CD4-positive, alpha-beta T cell (primary cell): ENCODE measurements at regions not wholly inside any gene's neighbourhood (a gene's known extent, or its start where the extent isn't known, plus 50 kb on each side); places are given as distances from the start of the nearest gene placed in this dataset.
A peak's percentile ranks its signal among the peaks of the same experiment; 100 is the strongest.
"Not testable (repeated sequence)": the region's sequence is repeated elsewhere in the genome, so short reads cannot be mapped to it uniquely, and the experiment has no call there.

Source experiments
- ATAC-seq: fragments of 200-7000 bp; cut with Tn5 transposase; one replicate; pipeline ENCODE4 v1.10.0; 2022; ENCODE audit warnings: mild to moderate bottlenecking; ENCODE audit not compliant: poor library complexity
- CTCF ChIA-PET: fragments of 350-600 bp; sonication (Branson Sonifier 250); formaldehyde crosslinking; loops from one replicate; lab custom pipeline; 2021; ENCODE audit warnings: antibody characterized with exemption, inconsistent platforms; lab: Charles Lee
- POLR2A ChIA-PET: fragments of 350-600 bp; sonication (Branson Sonifier 250); formaldehyde crosslinking; loops from one replicate; lab custom pipeline; 2021; ENCODE audit warnings: antibody characterized with exemption, inconsistent platforms; lab: Charles Lee
- DNase-seq, 14 experiments: peaks; one replicate each; pipeline ENCODE4 v3.0.0-alpha.2; 2013 to 2020; ENCODE audit warnings: mixed read lengths in 2 of 14
- H3K27ac ChIP-seq, 2 donors: one replicate each; pipeline versions ENCODE4 v1.5.1 to v1.7.0; 2013; ENCODE audit warnings: low read length in 2 of 2, low read depth in 1 of 2, mild to moderate bottlenecking in 1 of 2
- H3K27me3 ChIP-seq, 2 experiments: 1 replicate in 1 of 2; 2 replicates in 1 of 2; pipeline versions ENCODE4 v1.6.1 to v1.7.0; 2013; ENCODE audit warnings: low read length in 2 of 2, control low read depth in 1 of 2, mild to moderate bottlenecking in 1 of 2, moderate library complexity in 1 of 2; ENCODE audit not compliant: insufficient read depth in 2 of 2, control insufficient read depth in 1 of 2
- H3K36me3 ChIP-seq: one replicate; pipeline ENCODE4 v1.6.1; 2013; ENCODE audit warnings: low read length, control low read depth; ENCODE audit not compliant: insufficient read depth
- H3K4me1 ChIP-seq: one replicate; pipeline ENCODE4 v1.6.1; 2013; ENCODE audit warnings: low read length, control low read depth; ENCODE audit not compliant: insufficient read depth
- H3K4me3 ChIP-seq: one replicate; pipeline ENCODE4 v1.5.1; 2013; ENCODE audit warnings: mild to moderate bottlenecking, low read length, moderate library complexity
- H3K9me3 ChIP-seq, 2 experiments: 1 replicate in 1 of 2; 2 replicates in 1 of 2; pipeline versions ENCODE4 v1.6.1 to v1.7.0; 2013; ENCODE audit warnings: low read length in 2 of 2, mild to moderate bottlenecking in 2 of 2, control low read depth in 1 of 2, moderate library complexity in 1 of 2; ENCODE audit not compliant: control insufficient read depth in 1 of 2, insufficient read depth in 1 of 2
- H3K27ac Mint-ChIP-seq: one replicate; pipeline ENCODE4 v1.8.0; 2020; ENCODE audit warnings: mixed read lengths
- H3K27me3 Mint-ChIP-seq: one replicate; pipeline ENCODE4 v1.8.0; 2021; ENCODE audit warnings: mixed read lengths
- H3K36me3 Mint-ChIP-seq: one replicate; pipeline ENCODE4 v1.8.0; 2021; ENCODE audit warnings: low read depth, mixed read lengths
- H3K4me1 Mint-ChIP-seq: one replicate; pipeline ENCODE4 v1.8.0; 2021; ENCODE audit warnings: low read depth, mixed read lengths
- H3K4me3 Mint-ChIP-seq: one replicate; pipeline ENCODE4 v1.8.0; 2020; ENCODE audit warnings: mild to moderate bottlenecking, mixed read lengths
- H3K9me3 Mint-ChIP-seq: one replicate; pipeline ENCODE4 v1.8.0; 2020; ENCODE audit warnings: mixed read lengths
- CTCF ChIP-seq: fragments of 200-600 bp; IDR thresholded peaks from one replicate; pipeline ENCODE4 v1.8.0; 2022; ENCODE audit warnings: antibody characterized with exemption, mild to moderate bottlenecking
- intact Hi-C, 2 experiments: fragments of 100-400 bp; cut with DNase I in 1 of 2; cut with micrococcal nuclease in 1 of 2; formaldehyde crosslinking; loops; one replicate each; pipeline versions ENCODE4 v1.15.1 to v1.9.0; 2023 to 2025; cut with DNase I, micrococcal nuclease

GRCh38 chrX:39427906-39428305, 626.6 kb downstream of the MID1IP1 start:
- POLR2A ChIA-PET: interaction anchor here (1.2 kb wide), 1 partner anchor 10 kb away, joined by 3 read pairs; no protein-coding TSS in a partner anchor
- ATAC-seq: peak; percentile 44
- intact Hi-C loops: loop anchor here in 1 of 2 experiments (10.0 kb wide), 1 partner anchor 113 kb away; no protein-coding TSS in a partner anchor

GRCh38 chrX:39430551-39430950, 629.3 kb downstream of the MID1IP1 start:
- H3K27ac ChIP-seq: no peak overlapping the region
- ATAC-seq (no peak), DNase-seq (no peak)
- H3K4me1 Mint-ChIP-seq: peaks cover 31% of the 10 kb centered on the region
- H3K9me3 Mint-ChIP-seq: no peaks in the 10 kb centered on the region
- H3K36me3 Mint-ChIP-seq: no peaks in the 10 kb centered on the region
- H3K9me3 ChIP-seq: no peaks in the 10 kb centered on the region
- H3K4me1 ChIP-seq: peaks cover 10% of the 10 kb centered on the region
- H3K4me3 Mint-ChIP-seq: no peak overlapping the region
- no peaks in the 10 kb centered on the region for H3K27me3 ChIP-seq
- TF ChIP-seq CTCF: no peak
- no peaks in the 10 kb centered on the region for H3K36me3 ChIP-seq
- H3K27ac Mint-ChIP-seq: no peak overlapping the region
- no peak overlapping the region for H3K4me3 ChIP-seq
- H3K27me3 Mint-ChIP-seq: no peaks in the 10 kb centered on the region
- ChIA-PET POLR2A (no interaction called here), CTCF (no interaction called here)
- intact Hi-C loops: loop anchor here in 1 of 2 experiments (5.0 kb wide), 1 partner anchor 163 kb away; no protein-coding TSS in a partner anchor

More at GRCh38 chrX:39427906-39428305, 626.6 kb downstream of the MID1IP1 start:
- Histone ChIP-seq H3K36me3 (no peaks in the 10 kb centered on the region), H3K27ac (no peak overlapping the region), H3K27me3 (no peaks in the 10 kb centered on the region), H3K4me1 (peaks cover 10% of the 10 kb centered on the region), H3K4me3 (no peak overlapping the region), H3K9me3 (no peaks in the 10 kb centered on the region)
- H3K4me3 Mint-ChIP-seq: no peak overlapping the region
- no peaks in the 10 kb centered on the region for H3K27me3 Mint-ChIP-seq
- no peaks in the 10 kb centered on the region for H3K36me3 Mint-ChIP-seq
- no peaks in the 10 kb centered on the region for H3K9me3 Mint-ChIP-seq
- H3K27ac Mint-ChIP-seq: peak overlapping the region; percentile 64
- TF ChIP-seq CTCF: no peak
- peak in 2 of 14 experiments; percentile 10 to 36 for DNase-seq
- CTCF ChIA-PET: no interaction called here
- peaks cover 36% of the 10 kb centered on the region for H3K4me1 Mint-ChIP-seq

GRCh38 chrX:39431893-39432292, 630.6 kb downstream of the MID1IP1 start:
- H3K4me1 Mint-ChIP-seq: peaks cover 26% of the 10 kb centered on the region
- no peak overlapping the region for H3K4me3 Mint-ChIP-seq
- H3K36me3 ChIP-seq: no peaks in the 10 kb centered on the region

GRCh38 chrX:39434671-39435070, 633.4 kb downstream of the MID1IP1 start:
- intact Hi-C loops: loop anchor here in 1 of 2 experiments (5.0 kb wide), 1 partner anchor 167 kb away; no protein-coding TSS in a partner anchor
- H3K4me1 Mint-ChIP-seq, POLR2A ChIA-PET, H3K9me3 ChIP-seq, H3K9me3 Mint-ChIP-seq, H3K27me3 Mint-ChIP-seq, H3K4me3 Mint-ChIP-seq, H3K36me3 Mint-ChIP-seq, CTCF ChIA-PET, H3K4me1 ChIP-seq, H3K27ac Mint-ChIP-seq, H3K4me3 ChIP-seq, H3K36me3 ChIP-seq, H3K27ac ChIP-seq, ATAC-seq, H3K27me3 ChIP-seq: not testable (repeated sequence)
- DNase-seq: peak in 2 of 14 experiments; percentile 13 to 32

More at GRCh38 chrX:39431893-39432292, 630.6 kb downstream of the MID1IP1 start:
- ChIA-PET POLR2A (no interaction called here), CTCF (interaction anchor here (1.2 kb wide), 1 partner anchor 15 kb away, joined by 3 read pairs; no protein-coding TSS in a partner anchor)
- H3K9me3 ChIP-seq: no peaks in the 10 kb centered on the region
- TF ChIP-seq CTCF: no peak
- no peak overlapping the region for H3K27ac ChIP-seq
- no peak for DNase-seq
- no peaks in the 10 kb centered on the region for H3K27me3 ChIP-seq
- intact Hi-C loops: loop anchor here in 1 of 2 experiments (5.0 kb wide), 1 partner anchor 165 kb away; no protein-coding TSS in a partner anchor
- no peaks in the 10 kb centered on the region for H3K9me3 Mint-ChIP-seq
- H3K4me3 ChIP-seq: no peak overlapping the region
- no peaks in the 10 kb centered on the region for H3K36me3 Mint-ChIP-seq
- H3K27me3 Mint-ChIP-seq: no peaks in the 10 kb centered on the region
- peak overlapping the region; percentile 66 for H3K27ac Mint-ChIP-seq
- H3K4me1 ChIP-seq: peaks cover 10% of the 10 kb centered on the region
- ATAC-seq: no peak

- DNase-seq: peak in 2 of 14 experiments; percentile 11 to 26
- H3K36me3 Mint-ChIP-seq, H3K27ac ChIP-seq, ATAC-seq, H3K9me3 Mint-ChIP-seq, H3K27me3 Mint-ChIP-seq, POLR2A ChIA-PET, H3K27ac Mint-ChIP-seq, intact Hi-C loops, CTCF ChIA-PET, H3K4me3 ChIP-seq, H3K27me3 ChIP-seq, H3K36me3 ChIP-seq, H3K9me3 ChIP-seq, H3K4me3 Mint-ChIP-seq: not testable (repeated sequence)
- peaks cover 12% of the 10 kb centered on the region for H3K4me1 Mint-ChIP-seq
- peaks cover 12% of the 10 kb centered on the region for H3K4me1 ChIP-seq
Measured at GRCh38 chrX:39436538-39436937, 635.3 kb downstream of the MID1IP1 start.
